GM19328 (cell line): ENCODE measurements at regions not wholly inside any gene's neighbourhood (a gene's known extent, or its start where the extent isn't known, plus 50 kb on each side); places are given as distances from the start of the nearest gene placed in this dataset.
"Not testable (repeated sequence)": the region's sequence is repeated elsewhere in the genome, so short reads cannot be mapped to it uniquely, and the experiment has no call there.

Experiments used
- ATAC-seq: cut with Tn5 transposase; IDR thresholded peaks from one replicate; pipeline ENCODE4 v1.9.1; 2021; ENCODE audit warnings: mild to moderate bottlenecking, moderate library complexity; ENCODE audit not compliant: unreplicated experiment

DNA sequence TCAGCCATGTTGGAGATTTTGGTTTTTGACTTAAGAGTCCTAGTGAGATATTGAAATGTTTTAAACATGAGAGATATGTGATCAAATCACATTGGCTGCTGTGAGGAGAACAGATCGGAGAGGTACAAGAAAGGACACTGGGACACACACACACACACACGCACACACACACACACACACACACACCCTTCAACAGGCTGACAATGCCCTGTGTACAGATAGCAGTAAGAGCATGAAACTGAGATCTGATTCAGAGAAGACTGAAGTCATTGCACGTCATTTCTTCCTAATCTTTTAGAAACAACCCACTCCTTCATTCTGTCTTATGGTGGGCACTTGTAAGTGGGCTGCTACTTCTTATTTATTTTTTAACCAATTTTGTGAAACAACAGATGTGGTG is 200.5 kb upstream of the E2F8 start:
- no peak for ATAC-seq

DNA sequence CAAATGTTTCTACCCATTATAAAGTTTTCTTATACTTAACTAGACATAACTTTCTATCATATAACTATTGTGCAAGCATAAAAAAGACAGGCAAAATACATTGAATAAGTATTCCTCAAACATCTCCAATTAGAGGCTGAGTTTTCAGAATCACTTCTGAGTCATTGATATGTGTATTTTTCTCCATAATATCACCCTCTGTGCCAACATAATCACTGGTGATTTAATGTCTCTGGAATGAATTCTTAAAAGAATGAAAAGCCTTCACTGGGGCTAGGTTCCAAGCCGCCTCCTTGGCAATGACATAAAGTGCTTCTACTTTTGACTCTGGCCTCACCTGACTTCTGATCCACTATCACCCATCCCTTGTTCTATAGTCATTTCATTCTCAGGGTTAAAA is 197.0 kb upstream of the E2F8 start:
- ATAC-seq = no peak

DNA sequence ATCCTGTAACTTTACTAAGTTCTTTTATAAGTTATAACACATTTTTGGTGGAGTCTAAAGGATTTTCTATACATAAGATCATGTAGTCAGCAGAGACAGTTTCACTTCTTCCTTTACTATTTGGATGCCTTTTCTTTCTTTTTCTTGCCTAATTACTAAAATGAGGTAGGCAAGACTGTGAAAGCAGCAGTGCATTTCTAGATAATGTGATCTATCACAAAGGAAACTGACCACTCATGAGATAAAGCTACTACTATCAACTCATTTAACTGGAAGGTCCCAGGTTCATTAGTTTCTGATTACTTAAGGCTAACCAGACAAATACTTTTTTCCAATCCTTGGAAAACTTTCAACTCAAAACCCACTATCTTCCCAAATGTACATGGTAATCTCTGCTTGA is 196.2 kb upstream of the E2F8 start:
- ATAC-seq = no peak

DNA sequence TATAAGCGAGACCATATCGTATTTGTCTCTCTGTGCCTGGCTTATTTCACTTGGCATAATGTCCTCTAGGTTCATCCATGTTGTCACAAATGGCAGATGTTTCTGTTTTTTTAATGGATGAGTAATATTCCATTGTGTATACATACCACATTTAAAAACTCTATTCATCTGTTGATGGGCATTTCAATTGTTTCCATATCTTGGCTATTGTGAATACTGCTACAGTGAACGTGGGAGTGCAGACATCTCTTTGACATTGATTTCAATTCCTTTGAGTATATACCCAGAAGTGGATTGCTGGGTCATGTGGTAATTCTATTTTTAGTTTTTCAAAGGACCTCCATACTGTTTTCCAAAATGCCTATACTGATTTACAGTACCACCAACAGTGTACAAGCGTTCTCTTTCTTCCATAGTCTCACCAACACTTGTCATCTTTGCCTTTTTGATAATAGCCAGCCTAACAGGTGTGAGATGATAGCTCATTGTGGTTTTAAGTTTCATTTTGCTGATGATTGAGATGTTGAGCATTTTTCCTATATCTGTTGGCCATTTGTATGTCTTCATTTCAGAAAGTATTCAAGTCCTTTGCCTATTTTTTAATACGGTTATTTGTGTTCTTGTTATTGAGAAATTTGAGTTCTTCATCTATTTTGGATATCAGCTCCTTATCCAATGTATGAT is 194.7 kb upstream of the E2F8 start:
- ATAC-seq = no peak

DNA sequence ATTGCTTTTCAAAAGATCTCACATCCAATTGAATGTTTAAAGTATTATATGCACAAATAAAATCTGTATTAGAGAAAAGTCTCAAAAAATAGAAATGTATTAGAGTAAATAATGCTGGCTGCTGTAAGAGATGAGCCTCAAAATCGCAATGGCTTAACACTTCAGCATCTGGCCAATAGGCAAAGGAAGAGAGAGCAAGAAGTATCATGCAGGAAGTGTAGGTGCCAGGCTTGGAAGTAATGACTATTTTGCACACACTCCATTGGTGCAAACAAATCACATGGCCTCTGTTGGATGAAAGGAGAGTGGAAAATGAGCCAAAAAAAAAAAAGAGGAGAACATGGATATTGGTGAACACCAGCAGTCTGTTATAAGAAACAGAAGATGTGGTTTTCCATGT is 193.0 kb upstream of the E2F8 start:
- no peak for ATAC-seq

DNA sequence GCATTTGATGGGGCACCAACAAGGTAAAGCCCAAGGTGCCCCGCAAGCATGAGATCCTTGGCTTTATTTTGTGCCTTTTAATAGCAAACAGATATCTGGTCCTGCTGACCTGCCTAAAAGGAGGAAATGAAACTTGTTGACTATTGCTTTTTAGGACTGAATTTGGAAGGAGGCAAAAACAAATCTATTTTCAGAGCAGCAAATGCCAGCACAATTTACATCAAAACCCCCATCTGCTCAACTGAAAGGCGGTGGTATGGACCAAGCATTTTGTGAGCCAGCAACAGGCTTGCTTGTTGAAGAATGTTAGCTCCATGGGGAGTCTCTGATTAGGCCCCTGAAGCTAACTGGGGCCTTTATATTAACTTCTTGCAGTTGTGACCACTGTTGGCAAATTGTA is 192.6 kb upstream of the E2F8 start:
- peak; percentile 42 for ATAC-seq

DNA sequence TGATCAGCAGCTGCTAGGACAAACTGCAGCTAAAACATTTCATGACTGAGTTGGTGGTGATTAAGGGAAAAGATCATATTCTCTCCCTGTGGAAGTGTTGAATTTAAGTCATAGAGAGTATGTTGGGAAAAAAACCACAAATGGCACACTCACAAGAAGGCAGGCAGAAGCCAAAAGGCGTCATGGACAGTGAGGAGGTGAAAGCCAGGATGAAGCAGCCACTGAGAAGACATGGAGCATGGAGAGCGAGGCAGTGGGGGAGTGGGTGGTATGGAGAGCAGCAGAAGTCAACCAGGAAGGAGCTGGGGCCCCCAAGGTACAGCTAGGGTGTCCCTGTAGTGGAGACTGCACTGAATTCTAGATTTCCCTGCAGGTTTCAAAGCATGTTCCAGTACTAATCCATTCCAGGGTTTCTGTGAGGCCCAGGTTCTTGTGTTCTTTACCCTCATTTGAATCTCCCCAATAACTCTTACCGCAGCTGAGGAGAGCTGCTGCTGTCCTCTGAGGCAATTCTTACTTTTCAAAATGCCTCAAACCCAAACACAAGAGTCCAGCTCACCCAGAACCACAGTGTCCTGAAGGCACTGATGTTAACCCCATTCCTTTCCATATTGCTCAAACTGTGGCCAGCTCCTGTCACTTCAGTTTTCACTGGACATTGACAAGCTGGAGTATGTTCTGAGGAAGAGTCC is 191.8 kb upstream of the E2F8 start:
- ATAC-seq = peak; percentile 61

DNA sequence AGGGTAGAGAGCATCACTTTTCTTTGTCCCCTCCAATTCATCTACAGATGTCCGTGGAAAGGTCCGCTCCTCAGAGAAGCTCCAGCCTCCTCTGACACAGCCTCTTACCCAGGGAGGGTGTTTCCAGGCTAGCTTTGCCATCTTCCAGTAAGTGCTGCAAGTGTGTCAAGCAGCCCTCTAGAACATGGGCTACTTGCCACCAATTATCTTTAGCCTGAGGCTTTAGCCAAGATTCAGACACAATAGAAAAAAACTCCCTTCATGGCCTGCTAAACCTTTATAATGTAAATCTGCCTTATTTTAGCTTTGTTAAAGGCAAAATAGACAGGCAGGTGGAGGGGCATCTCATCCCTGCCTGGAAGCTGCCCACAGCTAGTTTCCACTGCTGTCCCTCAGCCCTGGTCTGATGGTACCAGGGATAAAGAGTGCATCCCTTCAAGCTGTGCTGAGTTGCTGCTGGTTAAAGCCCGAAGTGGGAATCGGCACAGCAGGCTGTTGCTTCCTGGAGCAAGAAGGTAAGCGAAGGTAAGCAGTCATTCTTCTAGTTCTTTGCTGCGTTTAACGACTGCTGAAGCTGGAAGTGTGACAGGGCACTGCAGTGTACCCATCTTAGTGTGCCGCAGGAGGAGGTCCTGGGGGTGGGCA is 190.1 kb upstream of the E2F8 start:
- ATAC-seq = no peak

DNA sequence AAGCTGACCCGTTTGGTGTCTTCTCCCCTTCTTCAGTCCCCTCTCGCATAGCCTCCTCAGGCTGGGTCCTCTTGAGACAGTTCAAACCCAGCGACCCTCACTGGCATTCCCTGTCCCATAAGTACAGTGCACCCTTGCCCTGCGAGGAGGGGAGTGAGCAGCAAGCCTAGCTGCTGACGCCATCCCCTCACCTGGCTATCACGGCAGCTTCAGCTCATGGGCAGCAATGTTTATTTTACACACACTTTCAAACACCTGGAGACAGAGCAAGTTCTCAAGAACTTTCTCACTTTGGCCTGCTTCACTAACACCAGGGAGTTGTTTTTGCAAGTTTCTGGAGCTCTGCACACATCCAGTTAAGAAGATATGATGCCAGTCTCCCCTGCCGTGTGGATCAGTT is 189.6 kb upstream of the E2F8 start:
- no peak for ATAC-seq

DNA sequence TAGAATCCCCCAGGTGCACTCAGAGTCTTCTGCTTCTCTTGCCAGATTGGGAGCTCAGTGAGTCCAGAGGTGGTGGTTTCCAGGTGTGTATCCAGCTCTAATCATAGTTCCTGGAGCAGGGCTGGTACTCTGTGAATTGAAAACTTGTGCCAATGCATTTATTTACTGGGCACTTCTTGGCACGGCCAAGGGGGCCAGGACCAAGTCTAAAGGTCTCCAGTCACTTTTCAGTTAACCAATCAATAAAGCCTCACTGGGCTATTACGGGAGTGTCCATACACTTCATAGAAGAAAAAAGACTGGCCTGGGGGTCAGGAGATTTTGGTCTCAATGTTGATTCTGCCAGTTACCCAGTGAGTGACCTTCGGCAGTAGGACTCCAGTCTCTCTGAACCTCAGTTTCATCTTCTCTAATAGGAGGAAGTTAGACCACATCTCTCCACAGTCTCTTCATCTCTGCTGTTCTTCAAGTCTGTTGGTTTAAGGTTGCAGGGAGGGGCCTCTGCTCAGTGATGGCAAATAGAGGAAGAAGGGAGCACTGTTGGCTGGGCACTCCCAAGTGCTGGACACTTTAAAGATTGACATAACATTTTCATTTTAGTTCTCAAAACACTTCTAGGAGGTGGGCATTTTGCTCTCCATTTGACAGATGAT is 188.5 kb upstream of the E2F8 start:
- no peak for ATAC-seq

DNA sequence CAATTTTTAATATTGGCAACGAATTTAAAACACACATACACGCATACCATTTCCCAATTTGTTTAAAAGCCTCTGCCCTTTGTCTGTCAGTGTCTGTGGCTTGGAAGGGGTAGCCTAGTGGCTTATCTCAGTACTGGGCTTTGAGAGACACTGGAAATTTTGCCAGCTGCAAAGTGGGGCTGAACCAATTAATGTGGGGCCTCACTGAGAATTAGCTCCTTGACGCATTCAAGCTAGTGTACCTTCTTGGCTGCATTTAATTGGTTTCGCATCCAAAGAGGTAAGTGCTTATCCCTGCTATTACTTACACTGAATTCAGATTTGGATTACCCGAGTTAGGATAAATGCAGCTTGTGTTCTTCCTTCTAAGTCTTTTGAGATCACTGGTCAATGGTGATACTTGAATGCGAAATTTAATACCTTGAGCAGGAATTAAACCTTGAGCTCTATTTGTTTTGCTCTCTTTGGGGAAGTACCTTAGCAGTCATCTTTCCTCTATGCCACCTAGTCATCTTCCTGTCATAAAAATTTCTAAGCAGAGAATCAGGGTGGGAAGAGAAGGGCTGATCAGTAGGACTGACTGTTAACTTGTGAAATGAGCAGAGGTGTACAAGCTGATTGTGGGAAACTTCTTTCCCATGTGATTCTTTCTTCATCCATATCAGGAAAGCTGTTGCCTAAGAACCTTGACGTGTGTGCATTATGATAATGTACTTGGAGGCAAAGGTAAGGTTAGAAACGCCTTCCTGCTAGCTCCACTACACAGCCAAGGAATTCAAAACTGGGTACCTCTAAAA is 187.7 kb upstream of the E2F8 start:
- no peak for ATAC-seq

DNA sequence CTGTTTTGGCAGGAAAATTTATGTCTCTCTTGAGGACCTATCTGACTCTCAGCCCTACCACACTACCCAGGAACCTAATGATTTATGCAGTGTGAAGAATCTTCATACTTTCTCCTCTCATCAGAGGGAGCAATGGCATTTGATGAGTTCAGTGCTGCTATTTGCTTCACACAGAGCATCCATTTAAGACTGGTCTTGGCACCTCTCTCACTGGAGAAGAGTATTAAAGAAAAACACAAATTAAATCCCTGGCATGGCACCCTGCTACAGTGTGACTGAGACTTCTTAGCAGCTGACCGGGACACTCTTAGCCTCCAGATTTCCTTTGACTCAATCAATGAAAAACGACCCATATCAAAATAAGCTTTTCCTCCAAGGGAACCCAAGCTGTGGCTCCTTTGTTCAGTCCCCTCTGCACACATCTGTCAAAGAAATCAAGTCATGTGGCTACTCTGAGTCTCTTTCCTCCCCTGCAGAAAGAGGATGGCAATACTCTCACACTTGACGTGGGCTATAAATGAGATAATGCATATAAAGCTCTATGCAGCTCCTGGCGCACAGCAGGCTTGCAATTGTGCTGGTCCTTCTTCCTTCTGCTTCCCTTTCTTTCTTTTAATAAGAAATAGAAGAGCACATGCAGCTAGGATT is 186.1 kb upstream of the E2F8 start:
- ATAC-seq = no peak

DNA sequence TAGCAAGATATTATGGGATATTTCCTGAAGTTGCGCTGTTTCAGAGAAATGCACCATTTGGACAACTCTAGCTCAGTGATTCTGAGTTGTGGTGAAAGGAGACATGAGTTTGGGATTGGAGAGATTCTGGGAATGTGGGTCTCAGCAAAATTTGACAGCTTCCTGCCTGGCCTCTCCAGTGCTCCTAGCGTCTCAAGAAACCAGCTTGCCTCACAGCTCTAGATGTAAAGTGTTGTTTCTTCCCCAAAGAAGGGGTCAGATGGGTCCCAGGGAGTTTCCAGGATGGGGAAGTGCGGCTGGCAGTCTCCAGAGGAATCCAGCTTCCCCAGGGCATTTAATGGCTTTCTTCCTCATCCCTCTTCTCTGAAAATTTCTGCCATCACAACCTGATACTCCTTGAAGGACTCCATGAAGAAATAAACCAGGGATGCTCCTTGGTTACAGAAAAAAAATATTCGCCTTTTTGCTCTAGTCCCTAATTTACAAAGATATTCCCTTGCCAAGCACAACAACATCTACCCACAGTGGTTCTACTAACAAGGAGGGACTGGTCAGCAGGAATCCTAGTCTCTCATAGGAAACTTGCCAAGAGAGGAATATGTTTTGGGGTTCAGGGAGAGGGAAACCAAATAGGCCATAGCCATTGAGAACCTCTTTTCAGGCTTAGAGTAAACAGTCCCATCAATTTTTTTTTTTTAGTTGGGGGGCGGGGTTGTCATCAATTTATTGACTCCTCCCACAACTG is 185.4 kb upstream of the E2F8 start:
- no peak for ATAC-seq

DNA sequence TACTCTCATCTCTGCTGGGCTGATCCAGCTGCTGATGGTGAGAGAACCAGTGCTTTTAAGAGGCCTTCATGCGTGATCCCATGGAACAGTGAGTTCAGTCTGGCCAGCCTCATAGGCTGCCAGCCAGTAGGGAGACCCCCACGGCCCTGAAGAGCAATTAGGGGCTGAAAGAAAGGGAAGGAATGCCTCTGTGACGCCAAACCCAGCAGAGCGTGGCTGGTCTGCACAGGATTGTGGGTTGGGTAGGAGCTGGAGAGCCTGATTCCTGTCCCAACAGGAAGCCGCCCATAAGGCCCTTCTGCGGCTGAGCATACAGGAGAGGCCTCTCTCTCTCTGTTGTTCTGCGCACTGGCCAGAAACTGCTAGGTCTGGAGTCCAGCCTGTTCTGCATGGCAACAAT is 181.5 kb upstream of the E2F8 start:
- no peak for ATAC-seq

DNA sequence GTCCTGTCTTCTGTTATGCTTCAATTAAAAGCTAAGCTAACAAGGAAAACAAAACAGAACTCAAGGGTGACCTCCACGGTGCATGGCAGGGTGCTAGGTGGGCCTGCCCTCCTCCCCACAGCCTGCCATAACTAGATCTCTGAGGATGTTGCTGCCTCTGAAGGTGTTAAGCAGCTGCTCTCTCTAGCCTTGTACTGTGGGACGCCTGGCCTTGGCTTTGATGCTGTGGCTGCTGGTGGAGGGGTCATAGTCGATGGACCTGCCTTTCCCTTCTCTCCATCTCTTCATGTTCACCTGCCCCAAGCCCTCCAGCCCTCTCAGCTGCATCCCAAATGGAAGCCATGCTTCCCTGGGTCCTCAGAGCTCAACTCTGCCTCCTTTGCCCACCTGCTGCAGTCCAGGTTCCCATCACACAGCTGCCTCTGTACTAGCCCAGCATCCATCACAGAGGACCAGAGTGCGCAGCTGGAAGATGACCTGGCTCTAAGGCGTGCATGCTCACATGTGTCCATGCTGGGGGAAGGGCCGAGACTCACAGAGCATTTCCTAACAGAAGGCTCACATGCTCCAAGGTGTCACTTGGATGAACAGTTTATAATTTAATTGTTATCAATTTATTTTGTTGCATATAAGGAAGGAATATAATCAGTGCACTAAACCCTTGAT is 180.3 kb upstream of the E2F8 start:
- ATAC-seq = no peak

DNA sequence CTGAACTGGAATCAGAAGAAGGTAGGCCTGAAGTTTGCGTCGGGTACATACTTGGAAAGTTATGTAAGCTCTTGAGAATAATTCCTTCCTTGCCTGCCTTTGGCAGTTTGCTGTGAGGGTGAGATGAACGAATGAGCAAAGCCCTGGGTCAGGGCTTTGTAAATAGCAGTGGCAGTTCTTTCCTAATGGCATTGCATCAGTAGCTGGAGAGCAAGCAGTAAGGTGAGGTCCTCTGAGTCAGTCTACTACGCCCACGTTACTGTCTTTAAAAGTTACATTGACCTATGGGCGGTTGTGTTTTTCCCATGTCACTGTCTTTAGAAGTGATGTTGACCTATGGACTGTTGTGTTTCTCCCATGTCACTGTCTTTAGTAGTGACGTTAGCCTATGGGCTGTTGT is 179.1 kb upstream of the E2F8 start:
- ATAC-seq = no peak

DNA sequence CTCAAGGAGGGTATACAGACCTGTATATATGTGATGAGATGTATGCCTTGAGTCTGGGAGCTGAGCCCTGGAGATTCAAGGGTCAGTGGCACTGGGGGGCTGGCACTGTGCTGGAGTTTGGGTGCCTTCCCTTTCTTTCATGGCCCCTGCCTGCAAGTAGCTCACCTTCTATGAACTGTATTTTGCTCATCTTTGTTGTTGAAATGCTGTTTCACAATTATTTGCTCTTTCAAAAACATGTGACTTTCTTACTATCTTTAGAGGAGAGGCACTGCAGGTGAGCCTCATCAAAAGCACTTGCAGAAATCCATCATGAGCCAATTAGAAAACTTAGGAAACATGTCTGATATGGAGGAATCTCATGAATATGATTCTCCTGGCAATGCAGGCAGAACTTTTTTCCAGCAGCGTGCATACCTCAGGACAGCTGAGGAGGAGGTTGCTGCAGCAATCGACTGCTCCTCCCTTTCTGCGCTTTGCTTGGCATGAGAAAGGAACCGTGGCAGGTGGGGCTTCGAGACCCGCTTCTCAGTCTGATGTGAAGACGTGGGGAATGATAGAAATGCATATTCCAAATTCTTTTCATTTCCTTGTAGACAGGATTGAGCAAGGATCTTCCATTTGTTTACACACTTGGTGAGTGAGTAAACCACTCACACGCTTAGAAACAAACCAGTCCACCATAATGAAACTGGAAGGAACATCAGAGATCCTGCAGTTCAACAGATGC is 178.4 kb upstream of the E2F8 start:
- ATAC-seq = no peak

DNA sequence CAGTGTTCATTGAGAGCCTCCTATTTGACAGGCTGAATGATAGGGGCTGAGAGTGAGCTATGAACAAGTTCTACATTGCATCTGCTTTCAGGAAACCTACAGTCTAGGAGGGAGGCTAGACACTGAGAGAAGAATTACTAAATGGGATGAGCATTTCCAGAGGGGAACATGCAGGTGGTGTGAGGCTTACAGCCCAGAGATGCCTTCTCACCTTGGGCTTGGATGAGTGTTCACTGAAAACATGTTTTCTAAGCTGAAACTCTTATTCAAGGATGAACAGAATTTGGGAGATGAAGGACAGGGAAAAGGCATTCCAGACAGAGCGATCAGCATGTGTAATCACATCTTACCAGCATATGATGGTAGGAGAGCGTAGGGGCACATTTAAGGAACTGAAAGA is 177.5 kb upstream of the E2F8 start:
- ATAC-seq = no peak

DNA sequence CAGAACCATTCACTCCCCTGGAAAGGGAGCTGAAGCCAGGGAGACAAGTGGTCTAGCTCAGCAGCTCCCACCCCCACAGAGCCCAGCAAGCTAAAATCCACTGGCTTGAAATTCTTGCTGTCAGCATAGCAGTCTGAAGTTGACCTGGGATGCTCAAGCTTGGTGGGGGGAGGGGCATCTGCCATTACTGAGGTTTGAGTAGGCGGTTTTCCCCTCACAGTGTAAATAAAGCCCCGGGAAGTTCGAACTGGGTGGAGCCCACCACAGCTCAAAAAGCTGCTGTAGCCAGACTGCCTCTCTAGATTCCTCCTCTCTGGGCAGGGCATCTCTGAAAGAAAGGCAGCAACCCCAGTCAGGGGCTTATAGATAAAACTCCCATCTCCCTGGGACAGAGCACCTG is 171.3 kb upstream of the E2F8 start:
- not testable (repeated sequence) for ATAC-seq
